ENCODE measurements at regions not wholly inside any gene's neighbourhood (a gene's known extent, or its start where the extent isn't known, plus 50 kb on each side); places are given as distances from the start of the nearest gene placed in this dataset.
"Not testable (repeated sequence)": the region's sequence is repeated elsewhere in the genome, so short reads cannot be mapped to it uniquely, and the experiment has no call there.

GRCh38 chr4:1561286-1561990 is 122.7 kb downstream of the FAM53A start:
- no peak for DNase-seq (ENCODE audit: low spot score)

DNA sequence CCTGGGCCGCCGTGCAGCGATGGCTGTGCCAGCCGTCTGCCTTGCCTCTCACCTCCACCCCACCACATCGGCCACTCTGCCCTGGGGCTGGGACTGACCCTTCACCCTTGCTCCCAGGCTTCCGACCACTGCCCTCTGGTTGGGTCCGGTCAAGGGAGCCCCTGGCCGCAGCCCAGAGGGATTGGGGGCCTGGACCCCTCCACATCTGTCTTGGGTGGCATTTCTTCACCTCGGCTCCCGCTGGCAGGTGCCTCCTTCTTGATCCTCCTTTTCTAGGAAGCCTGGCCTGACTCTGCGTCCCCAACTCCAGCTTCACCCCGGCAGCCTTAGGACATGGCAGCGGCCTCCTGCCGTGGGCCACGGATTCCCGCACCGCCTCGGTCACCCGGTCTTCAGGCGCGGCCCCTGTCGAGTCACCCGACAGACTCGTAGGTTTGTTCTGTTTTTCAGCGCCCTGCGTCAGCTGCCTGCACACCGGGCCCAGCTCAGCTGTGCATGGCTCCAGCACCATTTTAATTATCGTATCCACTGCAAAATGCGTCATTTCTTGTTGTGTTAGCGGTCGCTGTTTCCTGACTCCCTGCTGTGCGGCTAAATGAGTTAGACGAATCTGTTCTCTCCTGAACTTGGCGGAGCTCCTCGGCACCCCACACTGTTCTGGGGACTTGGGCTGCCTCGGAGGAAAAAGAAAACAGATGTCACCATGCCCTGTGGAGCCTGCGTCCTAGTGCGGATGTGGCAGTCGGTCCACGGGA is 124.0 kb downstream of the FAM53A start:
- no peak for DNase-seq (ENCODE audit: low spot score)

- no peak for DNase-seq (ENCODE audit: low spot score)
Measured at GRCh38 chr4:1558205-1558604, 125.9 kb downstream of the FAM53A start.

- no peak for DNase-seq (ENCODE audit: low spot score)
Measured at GRCh38 chr4:1557221-1557597, 126.9 kb downstream of the FAM53A start.

DNA sequence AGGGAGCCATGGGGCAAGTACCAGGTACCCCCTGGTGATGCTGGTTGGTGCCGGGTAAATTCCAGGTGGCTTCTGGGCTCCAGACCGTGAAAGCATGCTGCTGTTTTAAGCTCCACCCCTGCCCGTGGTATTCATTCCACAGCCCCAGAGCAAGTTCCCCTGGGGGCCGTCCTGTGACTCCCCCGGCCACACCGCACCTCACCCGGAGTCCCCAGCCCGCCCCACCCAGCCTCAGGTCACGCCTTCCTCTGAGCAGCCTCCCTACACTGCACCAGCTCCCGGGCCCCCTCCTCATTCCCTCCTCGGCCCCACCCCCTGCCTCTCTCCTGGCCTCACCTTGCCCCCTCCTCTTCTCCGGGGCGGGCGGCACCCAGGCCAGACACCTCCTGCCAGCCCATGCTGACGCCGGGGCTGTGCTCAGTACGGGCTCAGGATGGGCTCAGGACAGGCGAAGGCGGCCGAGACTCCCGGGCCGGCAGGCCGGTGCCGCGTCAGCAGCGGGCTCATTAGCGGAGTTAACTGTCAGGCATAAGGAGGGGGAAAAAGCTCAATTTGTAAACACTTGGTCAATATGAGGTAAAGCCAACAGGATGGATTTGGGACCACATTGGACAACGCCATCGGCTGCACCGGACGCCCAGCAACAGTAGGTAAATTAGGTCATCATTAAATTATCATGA is 127.4 kb downstream of the FAM53A start:
- no peak for DNase-seq (ENCODE audit: low spot score)

GRCh38 chr4:1554876-1555265 is 129.2 kb downstream of the FAM53A start:
- no peak for DNase-seq (ENCODE audit: low spot score)

DNA sequence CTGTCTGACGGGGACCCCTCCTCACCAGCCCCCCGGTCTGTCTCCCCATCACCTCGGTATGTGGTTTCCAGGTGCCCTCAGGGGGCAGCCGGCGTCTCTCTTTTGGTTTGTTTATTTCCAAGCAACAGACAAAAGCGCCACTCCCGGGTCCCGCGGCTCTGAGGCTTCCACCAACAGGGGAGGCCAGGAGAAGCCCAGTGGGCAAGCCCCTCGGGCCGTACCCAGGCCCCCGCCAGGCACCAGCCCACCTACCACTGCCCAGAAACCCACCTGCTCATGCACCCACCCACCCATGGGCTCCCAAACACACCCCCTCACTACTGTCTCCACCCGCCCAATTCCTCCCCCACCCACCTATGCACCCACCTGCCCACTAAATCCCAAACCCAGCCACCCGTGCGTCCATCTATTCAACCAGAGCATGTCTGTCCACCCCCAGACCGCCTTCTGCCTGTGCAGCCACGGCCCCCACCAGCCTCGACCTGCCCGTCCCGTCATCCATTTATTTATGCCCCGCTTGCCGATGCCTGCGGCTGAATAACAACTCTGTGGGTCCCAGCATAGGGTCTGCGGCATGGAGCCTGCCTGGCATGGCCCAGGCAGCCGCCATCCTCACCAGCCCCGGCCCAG is 129.8 kb downstream of the FAM53A start:
- DNase-seq (ENCODE audit: low spot score) = no peak

DNA sequence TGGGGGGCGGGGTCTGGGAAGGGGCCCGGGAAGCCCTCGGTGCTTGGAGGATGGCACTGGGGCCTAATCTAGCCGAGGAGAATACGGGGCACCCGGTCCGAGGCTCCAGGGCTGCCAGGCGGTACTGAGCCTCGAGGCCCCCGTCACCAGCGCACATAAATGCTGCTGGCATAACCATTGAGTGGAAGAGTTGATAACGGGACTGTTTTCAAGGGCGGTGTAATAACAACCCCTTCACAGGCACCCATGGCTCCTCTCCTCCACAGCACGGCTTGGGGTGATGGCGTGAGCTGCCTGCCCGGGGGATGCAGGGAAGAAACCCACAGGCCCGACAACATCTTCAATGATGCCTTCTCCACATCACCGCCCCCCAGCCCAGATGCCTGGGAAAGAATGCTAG is 130.7 kb downstream of the FAM53A start:
- no peak for DNase-seq (ENCODE audit: low spot score)

- no peak for DNase-seq (ENCODE audit: low spot score)
Measured at GRCh38 chr4:1552451-1552850, 131.7 kb downstream of the FAM53A start.

DNA sequence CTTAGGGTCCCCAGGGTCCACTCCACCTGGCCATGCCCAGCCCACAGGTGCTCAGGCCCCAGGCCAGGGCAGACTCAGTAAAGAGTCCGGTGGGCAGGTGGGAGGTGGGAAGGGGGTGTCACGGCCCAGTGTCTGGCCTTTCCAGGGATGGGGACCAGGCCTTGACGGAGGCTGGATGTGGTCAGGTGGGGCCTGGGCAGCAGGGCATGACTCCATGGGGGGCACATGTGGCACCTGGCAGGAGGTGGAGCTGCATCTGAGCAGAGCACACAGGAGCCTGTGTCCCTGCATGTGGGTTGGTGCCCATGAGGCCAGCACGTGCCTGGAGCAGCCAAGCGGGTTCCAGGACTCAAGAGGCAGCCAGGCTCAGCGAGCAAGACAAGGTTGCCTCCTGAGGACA is 132.9 kb downstream of the FAM53A start:
- DNase-seq (ENCODE audit: low spot score) = no peak

DNA sequence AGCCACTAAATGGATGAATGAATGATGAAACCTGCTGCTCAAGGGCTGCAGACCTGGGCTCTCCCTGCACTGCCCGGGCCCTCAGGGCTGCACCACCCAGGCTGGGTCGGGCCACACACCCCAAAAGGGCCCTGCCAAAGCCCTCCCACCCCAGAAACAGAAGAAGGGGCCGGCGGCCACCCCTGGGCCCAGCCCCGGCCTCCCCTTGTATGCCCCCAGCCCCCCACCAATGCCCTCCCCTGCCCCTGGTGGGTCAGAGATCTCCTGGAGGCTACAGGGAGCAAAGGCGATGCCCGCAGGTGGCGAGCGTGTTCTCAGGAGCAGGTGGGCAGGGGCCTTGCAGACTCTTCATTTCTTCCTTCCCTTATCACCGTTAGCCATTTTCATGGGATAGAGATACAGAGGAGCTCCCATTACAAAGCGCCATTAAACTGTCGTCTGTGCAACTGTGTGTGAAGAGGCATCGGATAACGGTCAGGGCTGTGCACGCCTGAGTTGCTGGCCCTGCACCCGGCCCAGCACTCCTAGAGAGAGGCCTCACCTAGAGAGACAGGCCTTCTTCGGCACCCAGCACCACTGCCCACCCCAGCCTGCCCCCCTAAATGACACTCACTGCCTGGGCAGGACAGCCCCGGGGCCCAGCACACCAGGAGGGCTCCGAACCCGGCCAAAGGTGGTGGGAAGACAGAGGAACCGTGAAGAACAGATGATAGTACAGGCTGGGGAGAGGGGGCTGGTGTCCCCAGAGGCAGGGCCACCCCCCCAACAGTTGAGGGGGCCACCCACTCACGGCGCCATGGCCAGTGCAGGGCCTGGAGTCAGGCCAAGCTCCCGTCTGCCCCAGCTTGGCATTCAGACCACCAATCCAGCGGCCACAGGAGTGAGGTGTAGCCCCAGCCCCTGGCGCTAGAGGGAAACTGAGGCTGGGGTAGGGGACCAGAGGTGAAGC is 133.7 kb downstream of the FAM53A start:
- DNase-seq (ENCODE audit: low spot score) = no peak

DNA sequence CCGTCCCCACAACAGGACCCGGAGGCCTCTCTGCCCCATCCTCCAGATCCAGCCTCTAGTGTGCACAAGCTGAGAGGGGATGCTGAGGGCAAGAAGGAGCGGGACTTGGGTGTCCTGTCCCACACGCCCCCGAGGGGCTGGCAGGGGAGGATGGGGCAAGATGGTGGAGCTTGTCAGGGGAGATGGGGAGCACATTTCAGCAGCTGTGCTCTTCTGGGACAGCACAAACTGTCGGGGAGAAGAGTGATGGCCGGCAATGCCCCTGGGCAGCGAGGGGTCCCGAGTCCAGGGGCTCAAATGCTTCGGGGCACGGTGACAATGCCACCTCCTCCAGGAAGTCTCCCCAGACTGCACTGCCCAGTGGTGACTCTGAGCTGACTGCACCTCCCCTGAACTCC is 134.5 kb downstream of the FAM53A start:
- DNase-seq (ENCODE audit: low spot score) = no peak

DNA sequence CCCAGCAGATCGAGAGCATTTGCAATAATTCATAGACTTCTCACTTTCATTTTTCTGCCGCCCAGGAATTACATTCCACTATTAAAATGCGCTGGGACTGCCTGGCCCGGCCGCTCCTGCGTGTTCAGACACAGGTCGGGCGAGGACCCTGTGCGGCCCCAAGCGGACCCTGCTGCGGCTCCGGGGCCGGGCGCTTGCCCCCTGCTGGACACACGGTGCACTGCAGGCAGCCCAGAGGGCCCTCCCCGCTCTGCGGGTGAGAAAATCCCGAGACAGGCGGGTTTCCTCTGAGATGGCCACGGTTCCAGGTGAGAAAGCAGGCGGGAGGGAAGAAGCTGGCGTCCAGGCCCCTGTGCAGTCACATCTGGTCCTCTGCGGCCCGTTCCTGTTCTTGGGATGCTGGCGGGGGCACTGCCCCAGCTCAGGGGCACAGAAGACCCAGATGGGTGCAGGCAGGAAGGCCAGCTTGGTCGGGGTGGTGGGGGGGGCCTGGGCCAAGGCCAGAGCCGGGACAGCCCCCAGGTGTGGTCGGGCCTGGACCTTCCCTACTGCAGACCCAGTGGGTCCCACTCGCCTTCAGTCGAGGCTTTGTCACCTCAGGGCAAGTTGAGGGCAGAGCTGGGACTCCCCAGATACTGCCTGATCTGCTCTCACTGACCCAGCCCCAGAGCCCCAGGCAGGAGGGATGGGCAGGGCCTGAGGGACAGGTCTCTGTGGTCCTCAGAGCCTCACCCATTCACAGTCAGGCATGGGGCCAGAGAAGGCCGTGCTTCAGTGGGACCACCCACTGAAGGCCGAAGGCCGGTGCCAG is 135.1 kb downstream of the FAM53A start:
- DNase-seq (ENCODE audit: low spot score) = peak; percentile 42

DNA sequence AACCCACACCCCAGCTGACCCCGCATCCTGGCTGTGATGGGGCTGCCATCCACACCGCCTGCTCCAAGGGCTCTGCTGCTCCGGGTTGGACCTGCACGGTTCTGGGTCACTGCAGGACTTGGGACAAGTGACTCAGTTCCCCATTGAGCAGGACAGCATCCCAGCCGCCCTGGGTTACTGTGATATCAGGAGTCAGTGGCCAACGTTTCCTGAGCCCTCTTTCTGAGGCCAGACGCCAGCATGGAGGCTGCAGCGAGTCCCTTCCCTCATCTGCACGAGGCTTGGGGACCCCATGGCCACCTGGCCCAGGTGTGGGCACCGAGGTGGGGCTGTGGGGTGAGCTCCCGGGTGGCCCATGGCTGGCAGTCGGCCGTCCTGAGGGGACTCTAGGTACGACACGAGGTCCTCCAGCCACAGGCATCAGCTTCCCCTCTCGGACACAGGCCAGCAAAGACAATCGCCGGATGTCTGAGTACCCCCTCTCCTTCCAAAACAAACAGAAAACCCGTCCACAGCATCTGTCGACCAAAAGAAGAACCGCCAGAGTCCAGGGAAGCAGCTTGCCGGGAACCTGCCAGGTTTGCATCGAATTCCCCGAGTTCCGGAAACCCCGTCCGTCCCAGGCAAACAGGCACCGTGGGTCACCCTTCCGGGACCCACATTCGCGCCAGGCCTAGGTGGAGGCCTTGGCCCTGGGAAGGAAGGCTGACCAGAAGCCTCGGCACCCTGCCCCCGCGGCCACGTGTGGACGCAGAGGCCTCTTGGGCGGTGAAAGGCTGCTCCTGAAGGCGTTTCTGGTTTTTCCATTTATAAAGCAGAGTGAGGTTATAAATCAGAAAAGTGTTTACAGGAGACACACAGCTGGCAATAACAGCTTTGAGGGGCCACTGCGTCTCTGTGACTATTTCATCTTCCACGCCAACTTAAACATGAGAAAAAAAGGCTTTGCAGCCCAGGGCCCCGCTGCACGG is 136.0 kb downstream of the FAM53A start:
- DNase-seq (ENCODE audit: low spot score) = no peak

DNA sequence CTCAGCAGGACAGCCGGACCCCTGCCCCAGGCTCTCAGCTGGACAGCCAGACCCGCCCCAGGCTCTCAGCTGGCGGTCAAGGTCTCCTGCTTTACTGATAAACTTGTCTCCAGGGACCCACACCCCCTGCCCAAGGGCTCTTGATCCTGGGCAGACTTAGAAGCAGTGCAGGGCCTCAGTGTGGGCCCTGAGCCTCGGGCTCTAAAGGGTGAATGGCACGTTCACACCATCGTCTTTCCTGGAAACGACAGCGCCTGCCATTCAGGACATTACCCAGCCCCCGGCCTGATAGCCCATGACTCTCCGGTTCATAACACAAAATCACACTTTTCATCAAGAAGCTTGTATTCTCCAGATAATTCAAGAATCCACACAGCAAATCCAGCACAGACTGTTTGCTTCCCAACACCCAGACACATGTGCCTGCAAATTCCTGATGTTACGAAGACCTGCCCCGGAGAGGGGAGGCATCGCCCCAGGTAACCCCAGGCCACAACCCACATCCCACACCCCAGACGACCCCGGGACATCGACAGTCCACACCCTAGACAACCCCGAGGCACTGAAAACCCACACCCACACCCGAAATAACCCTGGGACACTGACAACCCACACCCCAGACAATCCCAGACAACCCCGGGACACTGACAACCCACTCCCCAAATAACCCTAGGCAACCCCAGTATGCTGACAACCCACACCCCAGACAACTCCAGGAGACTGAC is 136.8 kb downstream of the FAM53A start:
- no peak for DNase-seq (ENCODE audit: low spot score)

- DNase-seq (ENCODE audit: low spot score) = no peak
Measured at GRCh38 chr4:1544861-1545281, 138.6 kb upstream of the NKX1-1 start.

- not testable (repeated sequence) for DNase-seq (ENCODE audit: low spot score)
Measured at GRCh38 chr4:1544435-1544834, 138.2 kb upstream of the NKX1-1 start.

- DNase-seq (ENCODE audit: low spot score) = no peak
Measured at GRCh38 chr4:1543976-1544375, 137.7 kb upstream of the NKX1-1 start.
